MG63 (cell line): ENCODE measurements at regions not wholly inside any gene's neighbourhood (a gene's known extent, or its start where the extent isn't known, plus 50 kb on each side); places are given as distances from the start of the nearest gene placed in this dataset.

Experiments
- DNase-seq: peaks from one replicate; pipeline ENCODE4 v3.0.0-alpha.2; 2020
- H3K27me3 ChIP-seq: fragments of 250-450 bp; sonication (Bioruptor Pico); 2 replicates; pipeline ENCODE4 v1.5.1; 2020; ENCODE audit warnings: mild to moderate bottlenecking, moderate library complexity
- H3K36me3 ChIP-seq: fragments of 250-450 bp; sonication (Bioruptor Pico); 2 replicates; pipeline ENCODE4 v1.5.1; 2020; ENCODE audit warnings: mild to moderate bottlenecking, moderate library complexity
- H3K4me3 ChIP-seq: fragments of 250-450 bp; sonication (Bioruptor Pico); 2 replicates; pipeline ENCODE4 v1.5.1; 2020; ENCODE audit warnings: mild to moderate bottlenecking, moderate library complexity
- H3K9me3 ChIP-seq: fragments of 250-450 bp; sonication (Bioruptor Pico); 2 replicates; pipeline ENCODE4 v1.5.1; 2020; ENCODE audit warnings: mild to moderate bottlenecking, moderate library complexity

DNA sequence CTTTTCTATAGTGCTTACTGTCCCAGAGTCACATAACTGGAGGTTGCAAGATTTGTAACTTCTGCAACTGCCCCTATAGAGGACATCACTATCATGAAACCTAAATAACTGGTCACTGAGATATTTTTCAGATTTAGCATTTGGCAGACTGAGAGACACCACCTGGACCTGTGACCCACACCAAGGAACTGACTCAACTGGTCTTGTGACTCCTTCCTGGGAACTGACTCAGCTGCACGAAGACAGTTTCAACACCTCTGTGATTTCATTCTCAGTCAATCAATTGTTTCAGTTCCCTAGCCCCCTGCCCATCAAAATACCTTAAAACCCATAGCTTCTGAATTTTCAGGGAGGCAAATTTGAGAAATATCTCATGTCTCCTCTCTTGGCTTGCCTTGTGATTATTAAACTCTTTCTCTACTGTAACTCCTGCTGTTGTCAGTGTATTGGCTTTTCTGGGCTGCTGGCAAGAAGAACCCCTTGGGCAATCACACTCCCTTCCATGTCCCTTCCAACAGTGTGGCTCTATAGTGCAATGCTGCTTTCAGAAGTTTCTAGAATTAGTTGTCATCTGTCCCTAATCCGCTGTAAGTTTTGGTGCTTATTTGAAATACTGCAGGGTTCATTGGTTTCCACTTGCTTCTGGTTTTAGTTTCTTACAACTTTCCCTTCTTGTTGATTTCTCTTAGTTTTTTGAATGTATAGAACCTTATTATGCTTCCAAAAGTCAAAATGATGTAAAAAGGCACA, 127.8 kb upstream of the ADCY1 start:
- H3K9me3 ChIP-seq: peaks cover 2% of the 10 kb centered on the region
- no peaks in the 10 kb centered on the region for H3K36me3 ChIP-seq
- no peak for DNase-seq
- no peak overlapping the region for H3K4me3 ChIP-seq
- H3K27me3 ChIP-seq: no peaks in the 10 kb centered on the region

GRCh38 chr7:45447296-45447695, 126.9 kb upstream of the ADCY1 start:
- Histone ChIP-seq H3K36me3 (no peaks in the 10 kb centered on the region), H3K4me3 (no peak overlapping the region), H3K9me3 (peaks cover 2% of the 10 kb centered on the region), H3K27me3 (no peaks in the 10 kb centered on the region)
- DNase-seq: no peak

DNA sequence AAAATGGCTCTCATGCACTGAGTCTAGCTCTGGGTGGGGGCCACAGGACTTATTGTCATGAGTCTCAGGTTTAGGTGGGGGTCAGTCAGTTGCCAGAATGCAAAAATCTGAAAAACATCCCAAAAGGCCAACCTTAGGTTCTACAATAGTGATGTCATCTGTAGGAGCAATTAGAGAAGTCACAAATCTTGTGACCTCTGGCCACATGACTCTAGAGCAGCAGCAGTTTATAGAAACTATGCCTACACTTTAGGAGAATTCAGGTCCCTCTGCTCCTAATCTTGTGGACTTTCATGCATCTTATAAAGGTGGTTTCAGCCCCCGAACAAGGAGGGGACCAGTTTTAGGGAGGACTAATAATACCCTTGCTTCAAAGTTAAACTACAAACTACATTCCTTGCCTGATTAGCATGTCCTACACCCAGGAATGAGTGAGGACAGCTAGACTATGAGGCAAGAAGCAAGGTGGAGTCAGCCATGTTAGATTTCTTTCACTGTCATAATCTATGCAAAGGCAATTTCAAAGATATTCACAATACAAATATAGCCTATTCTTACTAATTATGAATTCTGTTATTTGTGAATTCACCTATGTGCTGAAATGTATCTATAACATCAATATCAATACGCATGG, 123.5 kb upstream of the ADCY1 start:
- no peaks in the 10 kb centered on the region for H3K36me3 ChIP-seq
- no peaks in the 10 kb centered on the region for H3K27me3 ChIP-seq
- no peak for DNase-seq
- no peak overlapping the region for H3K4me3 ChIP-seq
- H3K9me3 ChIP-seq: peaks cover 2% of the 10 kb centered on the region

DNA sequence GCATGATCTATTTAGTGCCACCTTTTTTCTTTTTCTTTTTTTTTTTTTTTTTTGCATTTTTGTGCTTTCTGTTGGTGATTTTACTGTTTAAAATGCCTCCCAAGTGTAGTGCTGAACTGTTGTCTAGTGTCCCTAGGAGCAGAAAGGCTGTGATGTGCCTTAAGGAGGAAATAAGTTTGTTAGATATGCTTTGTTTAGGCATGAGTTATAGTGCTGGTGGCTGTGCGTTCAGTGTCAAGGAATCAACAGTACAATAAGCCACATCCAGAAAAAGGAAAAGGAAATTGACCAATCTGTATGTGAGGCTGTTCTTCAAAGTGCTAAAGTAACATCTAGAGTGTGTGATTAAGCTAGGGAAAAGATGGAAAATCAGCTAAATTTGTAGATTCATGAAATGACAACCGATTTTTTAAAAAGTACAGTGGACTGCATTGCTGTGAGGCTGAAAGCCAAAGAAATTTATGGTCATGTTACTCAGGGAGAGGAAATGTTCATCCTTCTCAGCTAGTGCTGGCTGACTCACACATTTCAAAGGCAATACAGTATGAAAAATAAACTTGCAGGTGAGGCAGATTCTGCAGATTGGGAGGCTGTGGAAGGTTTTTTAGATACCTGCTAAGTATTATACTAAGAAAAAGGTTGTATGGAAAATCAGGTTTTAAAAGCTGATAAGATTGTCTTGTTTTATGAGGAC, 122.7 kb upstream of the ADCY1 start:
- H3K27me3 ChIP-seq: no peaks in the 10 kb centered on the region
- H3K4me3 ChIP-seq: no peak overlapping the region
- peaks cover 2% of the 10 kb centered on the region; the same call in 1 of the 2 replicates for H3K9me3 ChIP-seq
- H3K36me3 ChIP-seq: no peaks in the 10 kb centered on the region
- DNase-seq: no peak

- Histone ChIP-seq H3K9me3 (no peaks in the 10 kb centered on the region), H3K4me3 (no peak overlapping the region), H3K27me3 (no peaks in the 10 kb centered on the region), H3K36me3 (no peaks in the 10 kb centered on the region)
- no peak for DNase-seq
Measured at GRCh38 chr7:45454771-45455170, 119.4 kb upstream of the ADCY1 start.

GRCh38 chr7:45455662-45456061, 118.5 kb upstream of the ADCY1 start:
- DNase-seq: no peak
- Histone ChIP-seq H3K27me3 (no peaks in the 10 kb centered on the region), H3K36me3 (no peaks in the 10 kb centered on the region), H3K4me3 (no peak overlapping the region), H3K9me3 (no peaks in the 10 kb centered on the region)

DNA sequence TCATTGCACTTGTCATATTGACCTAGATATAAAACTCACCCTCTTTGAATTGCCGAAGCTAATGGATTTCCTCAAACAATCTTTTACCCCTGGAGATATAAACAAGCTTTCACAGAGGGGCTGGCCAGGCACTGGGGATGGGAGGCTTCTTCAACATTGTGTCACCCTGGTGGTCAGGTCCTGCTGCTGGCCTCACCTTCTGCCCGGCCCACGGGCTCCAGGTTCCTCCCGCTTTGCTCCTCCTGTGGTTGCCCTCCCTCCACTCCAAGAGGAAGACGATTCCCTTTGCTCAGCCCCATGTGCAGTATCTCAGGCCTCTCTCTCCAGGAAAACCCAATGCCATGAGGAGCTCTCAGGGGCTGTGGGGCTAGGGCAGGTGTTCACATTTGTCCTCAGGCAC, 118.1 kb upstream of the ADCY1 start:
- DNase-seq: no peak

GRCh38 chr7:45456747-45457524, 117.2 kb upstream of the ADCY1 start:
- H3K27me3 ChIP-seq: no peaks in the 10 kb centered on the region
- peak; percentile 46 for DNase-seq
- H3K36me3 ChIP-seq: no peaks in the 10 kb centered on the region
- no peak overlapping the region for H3K4me3 ChIP-seq
- no peaks in the 10 kb centered on the region for H3K9me3 ChIP-seq

More for the DNA sequence above, 118.1 kb upstream of the ADCY1 start:
- Histone ChIP-seq H3K4me3 (no peak overlapping the region), H3K9me3 (no peaks in the 10 kb centered on the region), H3K36me3 (no peaks in the 10 kb centered on the region), H3K27me3 (no peaks in the 10 kb centered on the region)

DNA sequence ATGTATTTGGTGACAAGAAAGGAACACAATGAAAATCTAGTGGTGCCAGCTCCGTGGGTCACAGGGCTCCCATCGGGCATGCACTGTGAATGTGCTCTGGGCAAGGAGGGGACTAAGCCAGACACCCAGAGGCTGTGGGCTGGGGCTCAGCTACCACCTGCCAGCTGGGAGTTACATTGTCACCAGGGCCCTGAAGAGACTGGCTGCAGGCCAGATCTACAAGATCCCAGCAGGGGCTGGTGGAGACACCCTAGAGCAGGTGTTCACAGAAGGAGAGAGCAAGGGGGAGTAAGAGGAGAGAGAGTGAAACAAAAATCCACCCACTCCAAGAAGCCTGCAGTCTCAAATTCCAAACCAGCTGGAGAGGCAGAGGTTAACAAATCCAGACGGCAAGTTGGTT, 116.6 kb upstream of the ADCY1 start:
- H3K4me3 ChIP-seq: no peak overlapping the region
- no peak for DNase-seq

GRCh38 chr7:45459476-45459875, 114.7 kb upstream of the ADCY1 start:
- DNase-seq: no peak
- Histone ChIP-seq H3K36me3 (no peaks in the 10 kb centered on the region), H3K27me3 (no peaks in the 10 kb centered on the region), H3K9me3 (no peaks in the 10 kb centered on the region), H3K4me3 (no peak overlapping the region)

More for the DNA sequence above, 116.6 kb upstream of the ADCY1 start:
- no peaks in the 10 kb centered on the region for H3K9me3 ChIP-seq
- no peaks in the 10 kb centered on the region for H3K36me3 ChIP-seq
- H3K27me3 ChIP-seq: no peaks in the 10 kb centered on the region

DNA sequence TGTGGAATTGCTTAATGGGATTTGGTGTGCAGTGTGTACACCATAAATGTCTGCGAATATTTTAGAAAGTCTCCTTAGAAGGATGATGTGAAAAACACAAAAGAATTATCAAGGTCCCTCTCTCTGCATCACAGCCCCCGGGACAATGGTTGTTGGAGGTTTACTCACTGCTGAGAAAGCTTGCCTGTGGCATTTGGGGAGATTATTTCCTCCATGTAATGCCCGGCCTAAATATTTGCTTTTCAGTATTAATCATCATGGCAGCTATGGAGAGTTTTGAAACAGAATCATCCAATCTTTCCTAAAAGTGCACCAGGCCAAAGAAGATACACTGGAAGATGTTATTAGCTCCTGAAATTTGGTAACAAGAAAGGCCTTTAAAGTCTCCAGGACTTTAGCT, 113.8 kb upstream of the ADCY1 start:
- DNase-seq: no peak
- Histone ChIP-seq H3K36me3 (no peaks in the 10 kb centered on the region), H3K27me3 (no peaks in the 10 kb centered on the region), H3K4me3 (no peak overlapping the region), H3K9me3 (no peaks in the 10 kb centered on the region)

- H3K36me3 ChIP-seq: no peaks in the 10 kb centered on the region
- H3K4me3 ChIP-seq: no peak overlapping the region
- DNase-seq: no peak
- H3K9me3 ChIP-seq: no peaks in the 10 kb centered on the region
- no peaks in the 10 kb centered on the region for H3K27me3 ChIP-seq
Measured at GRCh38 chr7:45461026-45461425, 113.1 kb upstream of the ADCY1 start.

DNA sequence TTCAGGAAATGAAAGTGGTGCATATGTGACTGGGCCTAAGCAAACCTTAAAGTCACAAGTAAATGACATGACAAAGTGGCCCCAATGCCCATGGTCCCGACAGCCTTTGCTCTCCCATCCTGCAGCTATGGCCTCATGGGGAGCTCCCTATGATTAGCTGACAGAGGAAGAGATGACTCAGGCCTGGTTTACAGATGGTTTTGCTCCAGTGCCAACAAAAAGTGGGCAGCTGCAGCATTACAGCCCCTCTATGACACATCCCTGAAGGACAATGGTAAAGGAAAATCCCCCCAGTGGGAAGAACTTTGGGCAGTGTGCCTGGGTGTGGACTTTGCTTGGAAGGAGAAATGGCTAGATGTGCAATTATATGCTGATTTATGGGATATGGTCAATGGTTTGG, 105.1 kb upstream of the ADCY1 start:
- no peaks in the 10 kb centered on the region; the same call in 1 of the 2 replicates for H3K27me3 ChIP-seq
- H3K36me3 ChIP-seq: no peaks in the 10 kb centered on the region
- no peaks in the 10 kb centered on the region for H3K9me3 ChIP-seq
- H3K4me3 ChIP-seq: no peak overlapping the region
- DNase-seq: peak; percentile 80

DNA sequence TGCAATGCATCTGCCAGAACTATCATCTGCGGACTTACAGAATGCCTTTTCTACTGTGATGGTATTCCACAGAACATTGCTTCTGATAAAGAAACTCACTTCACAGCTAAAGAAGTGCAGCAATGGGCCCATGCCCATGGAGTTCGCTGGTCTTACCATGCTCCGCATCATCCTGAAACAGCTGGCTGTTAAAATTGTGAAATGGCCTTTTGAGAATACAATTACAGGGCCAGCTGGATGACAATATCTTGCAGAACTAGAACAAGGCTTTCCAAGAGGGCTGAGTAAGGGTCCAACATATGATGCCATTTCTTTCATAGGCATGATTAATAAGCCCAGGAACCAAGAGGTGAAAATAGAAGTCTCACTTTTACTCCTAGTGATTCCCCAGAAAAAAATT, 104.1 kb upstream of the ADCY1 start:
- DNase-seq: no peak
- no peaks in the 10 kb centered on the region for H3K36me3 ChIP-seq
- no peaks in the 10 kb centered on the region for H3K9me3 ChIP-seq
- no peaks in the 10 kb centered on the region; the same call in 1 of the 2 replicates for H3K27me3 ChIP-seq
- no peak overlapping the region for H3K4me3 ChIP-seq

- no peak for DNase-seq
- Histone ChIP-seq H3K27me3 (no peaks in the 10 kb centered on the region), H3K9me3 (no peaks in the 10 kb centered on the region), H3K36me3 (no peaks in the 10 kb centered on the region), H3K4me3 (no peak overlapping the region)
Measured at GRCh38 chr7:45479781-45480180, 94.4 kb upstream of the ADCY1 start.

- H3K4me3 ChIP-seq: no peak overlapping the region
- H3K27me3 ChIP-seq: no peaks in the 10 kb centered on the region
- no peak for DNase-seq
- H3K36me3 ChIP-seq: no peaks in the 10 kb centered on the region
- no peaks in the 10 kb centered on the region for H3K9me3 ChIP-seq
Measured at GRCh38 chr7:45482451-45482850, 91.7 kb upstream of the ADCY1 start.

DNA sequence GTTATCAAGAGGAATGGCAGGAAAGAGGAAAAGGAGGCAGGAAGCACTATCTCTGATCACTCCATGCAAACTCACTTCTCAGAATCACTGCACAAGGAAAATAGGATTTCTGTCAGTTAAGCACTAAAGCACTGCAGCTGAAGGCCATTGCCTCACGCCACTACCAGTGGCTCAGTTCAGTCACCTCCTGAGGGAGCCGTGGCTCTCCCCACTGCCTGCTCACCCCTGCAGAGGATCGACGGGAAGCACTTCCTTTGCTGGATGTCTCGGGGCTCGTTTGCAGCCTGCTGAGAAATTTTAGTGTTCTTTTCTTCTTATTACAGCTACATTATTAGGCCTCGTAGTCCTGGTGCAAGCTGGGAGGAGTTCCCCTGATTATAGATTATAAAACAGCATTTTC, 90.1 kb upstream of the ADCY1 start:
- DNase-seq: no peak
- Histone ChIP-seq H3K9me3 (no peaks in the 10 kb centered on the region), H3K36me3 (no peaks in the 10 kb centered on the region), H3K27me3 (no peaks in the 10 kb centered on the region), H3K4me3 (no peak overlapping the region)
